Esophagus squamous epithelium (tissue), 4 donors: ENCODE measurements at regions not wholly inside any gene's neighbourhood (a gene's known extent, or its start where the extent isn't known, plus 50 kb on each side); places are given as distances from the start of the nearest gene placed in this dataset.
"Not testable (repeated sequence)": the region's sequence is repeated elsewhere in the genome, so short reads cannot be mapped to it uniquely, and the experiment has no call there.

Experiments used
- POLR2A ChIP-seq, 4 donors: fragments of 450-650 bp; IDR thresholded peaks; one replicate each; pipeline ENCODE4 v1.6.1; 2017; ENCODE audit warnings: antibody characterized with exemption in 4 of 4, mild to moderate bottlenecking in 4 of 4, moderate library complexity in 3 of 4
- TF ChIP-seq, protein P1 (sequence below), 6 experiments: fragments of 450-650 bp in 4 of 6; fragments of 200-600 bp in 2 of 6; sonication (generic) in 2 of 6; IDR thresholded peaks; one replicate each; pipeline ENCODE4 v1.5.1; 2016 to 2019; ENCODE audit warnings: antibody characterized with exemption in 6 of 6, mild to moderate bottlenecking in 4 of 6, moderate library complexity in 4 of 6

- TF ChIP-seq POLR2A (IDR thresholded peaks at IDR 0.05) = not testable (repeated sequence)
- TF ChIP-seq, protein P1, sequence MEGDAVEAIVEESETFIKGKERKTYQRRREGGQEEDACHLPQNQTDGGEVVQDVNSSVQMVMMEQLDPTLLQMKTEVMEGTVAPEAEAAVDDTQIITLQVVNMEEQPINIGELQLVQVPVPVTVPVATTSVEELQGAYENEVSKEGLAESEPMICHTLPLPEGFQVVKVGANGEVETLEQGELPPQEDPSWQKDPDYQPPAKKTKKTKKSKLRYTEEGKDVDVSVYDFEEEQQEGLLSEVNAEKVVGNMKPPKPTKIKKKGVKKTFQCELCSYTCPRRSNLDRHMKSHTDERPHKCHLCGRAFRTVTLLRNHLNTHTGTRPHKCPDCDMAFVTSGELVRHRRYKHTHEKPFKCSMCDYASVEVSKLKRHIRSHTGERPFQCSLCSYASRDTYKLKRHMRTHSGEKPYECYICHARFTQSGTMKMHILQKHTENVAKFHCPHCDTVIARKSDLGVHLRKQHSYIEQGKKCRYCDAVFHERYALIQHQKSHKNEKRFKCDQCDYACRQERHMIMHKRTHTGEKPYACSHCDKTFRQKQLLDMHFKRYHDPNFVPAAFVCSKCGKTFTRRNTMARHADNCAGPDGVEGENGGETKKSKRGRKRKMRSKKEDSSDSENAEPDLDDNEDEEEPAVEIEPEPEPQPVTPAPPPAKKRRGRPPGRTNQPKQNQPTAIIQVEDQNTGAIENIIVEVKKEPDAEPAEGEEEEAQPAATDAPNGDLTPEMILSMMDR (IDR thresholded peaks at IDR 0.05) = not testable (repeated sequence)
These were observed 125.2 kb downstream of the GOSR1 start for GRCh38 chr17:30602396-30602795.
